GM23338 (cell line): ENCODE measurements at regions not wholly inside any gene's neighbourhood (a gene's known extent, or its start where the extent isn't known, plus 50 kb on each side); places are given as distances from the start of the nearest gene placed in this dataset.

Experiments used
- ATAC-seq: fragments of 200-7000 bp; cut with Tn5 transposase; 3 replicates; pipeline ENCODE4 v1.9.1; 2020
- DNase-seq: peaks from one replicate; pipeline ENCODE4 v3.0.0-alpha.2; 2015; ENCODE audit warnings: low spot score
- H2AFZ ChIP-seq: fragments of 200-600 bp; sonication (generic); 2 replicates; pipeline ENCODE4 v1.8.0; 2016; ENCODE audit warnings: antibody characterized with exemption, mild to moderate bottlenecking, moderate library complexity
- H3F3A ChIP-seq: fragments of 200-600 bp; sonication (generic); replicated peaks from 2 replicates; pipeline ENCODE4 v1.8.0; 2017; ENCODE audit warnings: antibody characterized with exemption, mixed run types, low read depth
- H3K27ac ChIP-seq: fragments of 200-600 bp; sonication (generic); 2 replicates; pipeline ENCODE4 v1.6.1; 2016; ENCODE audit warnings: low read depth
- H3K27me3 ChIP-seq: fragments of 200-600 bp; sonication (generic); 2 replicates; pipeline ENCODE4 v1.8.0; 2016; ENCODE audit warnings: mild to moderate bottlenecking, mixed run types, moderate library complexity; ENCODE audit not compliant: insufficient read depth
- H3K36me3 ChIP-seq: fragments of 200-600 bp; sonication (generic); 2 replicates; pipeline ENCODE4 v1.8.0; 2016; ENCODE audit warnings: mild to moderate bottlenecking; ENCODE audit not compliant: insufficient read depth
- H3K4me1 ChIP-seq: fragments of 200-600 bp; sonication (generic); 2 replicates; pipeline ENCODE4 v1.8.0; 2016; ENCODE audit warnings: mild to moderate bottlenecking, moderate library complexity; ENCODE audit not compliant: insufficient read depth
- H3K4me2 ChIP-seq: fragments of 200-600 bp; sonication (generic); 2 replicates; pipeline ENCODE4 v1.7.1; 2017; ENCODE audit warnings: mixed run types
- H3K4me3 ChIP-seq: fragments of 200-600 bp; sonication (generic); 2 replicates; pipeline ENCODE4 v1.6.1; 2016; ENCODE audit warnings: mixed run types
- H3K79me2 ChIP-seq: fragments of 200-600 bp; sonication (generic); replicated peaks from 2 replicates; pipeline ENCODE4 v1.8.0; 2017; ENCODE audit warnings: mild to moderate bottlenecking; ENCODE audit not compliant: insufficient read depth
- H3K9me2 ChIP-seq: fragments of 200-600 bp; sonication (generic); 2 replicates; pipeline ENCODE4 v1.8.0; 2017; ENCODE audit not compliant: insufficient read depth
- H4K20me1 ChIP-seq: fragments of 200-600 bp; sonication (generic); replicated peaks from 2 replicates; pipeline ENCODE4 v1.8.0; 2017; ENCODE audit warnings: mild to moderate bottlenecking; ENCODE audit not compliant: insufficient read depth
- H3K27ac Mint-ChIP-seq: 2 replicates; pipeline ENCODE4 v1.8.0; 2020; ENCODE audit warnings: inconsistent platforms, mild to moderate bottlenecking, moderate library complexity, mixed read lengths
- H3K27me3 Mint-ChIP-seq: 3 replicates; pipeline ENCODE4 v1.8.0; 2022; ENCODE audit warnings: low read depth, mild to moderate bottlenecking, moderate library complexity, mixed read lengths, inconsistent platforms; ENCODE audit not compliant: insufficient read depth, poor library complexity
- H3K36me3 Mint-ChIP-seq: 3 replicates; pipeline ENCODE4 v1.8.0; 2021; ENCODE audit warnings: low read depth, mild to moderate bottlenecking, inconsistent platforms, moderate library complexity, mixed read lengths
- H3K4me1 Mint-ChIP-seq: 3 replicates; pipeline ENCODE4 v1.8.0; 2020; ENCODE audit warnings: mild to moderate bottlenecking, inconsistent platforms, mixed read lengths
- H3K4me3 Mint-ChIP-seq: 3 replicates; pipeline ENCODE4 v1.8.0; 2021; ENCODE audit warnings: moderate library complexity, mild to moderate bottlenecking, inconsistent platforms, mixed read lengths
- H3K9me3 Mint-ChIP-seq: 3 replicates; pipeline ENCODE4 v1.8.0; 2020; ENCODE audit warnings: moderate library complexity, mild to moderate bottlenecking, inconsistent platforms, mixed read lengths
- CREB1 ChIP-seq: fragments of 250-450 bp; sonication (Bioruptor Pico); IDR thresholded peaks from 2 replicates; pipeline ENCODE4 v1.5.0; 2020; ENCODE audit warnings: low read depth, mild to moderate bottlenecking, moderate library complexity
- CTCF ChIP-seq, 2 experiments: fragments of 200-600 bp in 1 of 2; sonication (generic) in 1 of 2; conservative IDR thresholded peaks; 2 replicates each; pipeline versions ENCODE4 v1.5.1 to v1.6.1; 2016 to 2017; ENCODE audit warnings: antibody characterized with exemption in 2 of 2, low read depth in 2 of 2, mild to moderate bottlenecking in 2 of 2, moderate library complexity in 1 of 2
- ETS1 ChIP-seq: IDR thresholded peaks from 2 replicates; pipeline ENCODE4 v1.6.1; 2016; ENCODE audit warnings: antibody characterized with exemption
- EZH2 ChIP-seq: fragments of 200-600 bp; sonication (generic); IDR thresholded peaks from one replicate; pipeline ENCODE4 v1.8.0; 2017; ENCODE audit warnings: antibody characterized with exemption, mild to moderate bottlenecking, low read depth; ENCODE audit not compliant: unreplicated experiment
- EZH2phosphoT487 ChIP-seq: fragments of 200-600 bp; sonication (generic); IDR thresholded peaks from one replicate; pipeline ENCODE4 v1.8.1; 2018; ENCODE audit warnings: antibody characterized with exemption; ENCODE audit not compliant: unreplicated experiment
- JUNB ChIP-seq: IDR thresholded peaks from one replicate; pipeline ENCODE4 v1.6.1; 2016; ENCODE audit warnings: antibody characterized with exemption; ENCODE audit not compliant: unreplicated experiment
- NANOG ChIP-seq: IDR thresholded peaks from 2 replicates; pipeline ENCODE4 v1.6.1; 2016; ENCODE audit warnings: antibody characterized with exemption, borderline replicate concordance
- POLR2AphosphoS5 ChIP-seq: IDR thresholded peaks from 2 replicates; pipeline ENCODE4 v1.6.1; 2016; ENCODE audit warnings: antibody characterized with exemption, low read depth
- REST ChIP-seq: IDR thresholded peaks from one replicate; pipeline ENCODE4 v1.6.1; 2018; ENCODE audit warnings: antibody characterized with exemption; ENCODE audit not compliant: unreplicated experiment
- STAT1 ChIP-seq: IDR thresholded peaks from one replicate; pipeline ENCODE4 v1.6.1; 2016; ENCODE audit warnings: antibody characterized with exemption; ENCODE audit not compliant: unreplicated experiment
- ZNF114 ChIP-seq: fragments of 250-450 bp; sonication (Bioruptor Pico); IDR thresholded peaks from 2 replicates; pipeline ENCODE4 v1.5.0; 2020; ENCODE audit warnings: mild to moderate bottlenecking, moderate library complexity
- ZNF331 ChIP-seq: fragments of 250-450 bp; sonication (Bioruptor Pico); IDR thresholded peaks from 2 replicates; pipeline ENCODE4 v1.5.0; 2020; ENCODE audit warnings: low read depth, mild to moderate bottlenecking, moderate library complexity
- ZNF462 ChIP-seq: fragments of 250-450 bp; sonication (Bioruptor Pico); IDR thresholded peaks from 2 replicates; pipeline ENCODE4 v1.5.0; 2020; ENCODE audit warnings: mild to moderate bottlenecking, moderate library complexity

GRCh38 chr6:8551386-8551785, 116.0 kb upstream of the SLC35B3 start:
- Histone ChIP-seq H3K27me3 (no peaks in the 10 kb centered on the region), H3K27ac (no peak overlapping the region), H3K4me3 (no peak overlapping the region), H3K79me2 (no peaks in the 10 kb centered on the region), H2AFZ (no peak overlapping the region), H3K9me2 (no peaks in the 10 kb centered on the region), H3K4me2 (no peak overlapping the region), H3K4me1 (0 out of 2 replicates have a peak, but pooled peaks cover 4% of the 10 kb centered on the region), H3F3A (no peaks in the 10 kb centered on the region), H3K36me3 (no peaks in the 10 kb centered on the region), H4K20me1 (no peaks in the 10 kb centered on the region)
- Mint-ChIP-seq H3K36me3 (no peaks in the 10 kb centered on the region), H3K4me3 (no peak overlapping the region), H3K4me1 (peaks cover 18% of the 10 kb centered on the region), H3K9me3 (no peaks in the 10 kb centered on the region; the same call in 2 of the 3 replicates), H3K27ac (peak overlapping the region; percentile 24; the same call in 1 of the 2 replicates), H3K27me3 (no peaks in the 10 kb centered on the region)
- DNase-seq (no peak), ATAC-seq (no peak)
- no peak for TF ChIP-seq ZNF331 (CRISPR knock-in tag)
- TF ChIP-seq CTCF (conservative IDR thresholded peaks at IDR 0.05; ENCODE audit: low read depth in 2 of 2): no peak
- no peak for TF ChIP-seq POLR2AphosphoS5
- TF ChIP-seq ETS1: no peak
- TF ChIP-seq EZH2: no peak
- TF ChIP-seq ZNF114 (CRISPR knock-in tag): no peak
- TF ChIP-seq EZH2phosphoT487: no peak
- TF ChIP-seq STAT1: no peak
- TF ChIP-seq ZNF462 (CRISPR knock-in tag): no peak
- no peak for TF ChIP-seq CREB1 (CRISPR knock-in tag)
- TF ChIP-seq NANOG: no peak
- TF ChIP-seq JUNB: no peak
- no peak for TF ChIP-seq REST
